H9 (cell line): ENCODE measurements at regions not wholly inside any gene's neighbourhood (a gene's known extent, or its start where the extent isn't known, plus 50 kb on each side); places are given as distances from the start of the nearest gene placed in this dataset.

Experiments used
- DNase-seq: peaks from one replicate; pipeline ENCODE4 v3.0.0-alpha.2; 2017
- H2AFZ ChIP-seq: one replicate; pipeline ENCODE4 v1.6.1; 2013; ENCODE audit warnings: mild to moderate bottlenecking, low read length, control low read depth, moderate library complexity
- H2AK5ac ChIP-seq: 2 replicates; pipeline ENCODE4 v1.6.1; 2013; ENCODE audit warnings: low read length, control low read depth, mixed read lengths; ENCODE audit not compliant: insufficient read length
- H2BK120ac ChIP-seq: one replicate; pipeline ENCODE4 v1.6.1; 2013; ENCODE audit warnings: low read depth, mild to moderate bottlenecking, low read length, control low read depth, inconsistent platforms; ENCODE audit not compliant: poor library complexity, severe bottlenecking
- H2BK12ac ChIP-seq: 2 replicates; pipeline ENCODE4 v1.6.1; 2013; ENCODE audit warnings: low read length, control low read depth, mixed read lengths, low read depth; ENCODE audit not compliant: insufficient read length
- H2BK15ac ChIP-seq: 2 replicates; pipeline ENCODE4 v1.6.1; 2013; ENCODE audit warnings: low read depth, low read length, control low read depth
- H2BK20ac ChIP-seq: one replicate; pipeline ENCODE4 v1.6.1; 2013; ENCODE audit warnings: low read depth, mild to moderate bottlenecking, low read length, control low read depth, inconsistent platforms; ENCODE audit not compliant: poor library complexity, severe bottlenecking
- H2BK5ac ChIP-seq: 2 replicates; pipeline ENCODE4 v1.6.1; 2013; ENCODE audit warnings: low read length, control low read depth, mixed read lengths; ENCODE audit not compliant: insufficient read length
- H3K14ac ChIP-seq: 2 replicates; pipeline ENCODE4 v1.6.1; 2013; ENCODE audit warnings: low read length, control low read depth; ENCODE audit not compliant: insufficient read depth
- H3K18ac ChIP-seq: 2 replicates; pipeline ENCODE4 v1.6.1; 2013; ENCODE audit warnings: low read depth, mild to moderate bottlenecking, mixed read lengths, low read length, control low read depth; ENCODE audit not compliant: insufficient read length
- H3K23ac ChIP-seq: 2 replicates; pipeline ENCODE4 v1.6.1; 2013; ENCODE audit warnings: low read length, control low read depth, mixed read lengths, low read depth; ENCODE audit not compliant: insufficient read length
- H3K23me2 ChIP-seq: 2 replicates; pipeline ENCODE4 v1.6.1; 2013; ENCODE audit warnings: low read depth, mild to moderate bottlenecking, mixed read lengths, low read length, control low read depth; ENCODE audit not compliant: insufficient read length, poor library complexity, severe bottlenecking
- H3K27ac ChIP-seq: 2 replicates; pipeline ENCODE4 v1.5.1; 2013; ENCODE audit warnings: low read length, control low read depth, mixed read lengths, low read depth; ENCODE audit not compliant: insufficient read length
- H3K27me3 ChIP-seq: 2 replicates; pipeline ENCODE4 v1.6.1; 2013; ENCODE audit warnings: low read length, control low read depth, inconsistent platforms; ENCODE audit not compliant: insufficient read depth
- H3K4ac ChIP-seq: 2 replicates; pipeline ENCODE4 v1.6.1; 2013; ENCODE audit warnings: low read depth, mild to moderate bottlenecking, control low read depth, inconsistent platforms, low read length, moderate library complexity
- H3K4me1 ChIP-seq: 2 replicates; pipeline ENCODE4 v1.6.1; 2013; ENCODE audit warnings: low read length, control low read depth, inconsistent platforms; ENCODE audit not compliant: insufficient read depth
- H3K4me2 ChIP-seq: 2 replicates; pipeline ENCODE4 v1.6.1; 2013; ENCODE audit warnings: low read length, control low read depth, mixed read lengths; ENCODE audit not compliant: insufficient read length, insufficient read depth
- H3K56ac ChIP-seq: 2 replicates; pipeline ENCODE4 v1.6.1; 2013; ENCODE audit warnings: low read depth, mild to moderate bottlenecking, mixed read lengths, low read length, control low read depth; ENCODE audit not compliant: insufficient read length
- H3K79me1 ChIP-seq: 2 replicates; pipeline ENCODE4 v1.6.1; 2013; ENCODE audit warnings: low read depth, mild to moderate bottlenecking, moderate library complexity, low read length, control low read depth, inconsistent platforms; ENCODE audit not compliant: insufficient read depth, poor library complexity, severe bottlenecking
- H3K79me2 ChIP-seq: 2 replicates; pipeline ENCODE4 v1.6.1; 2013; ENCODE audit warnings: low read length, control low read depth, inconsistent platforms; ENCODE audit not compliant: insufficient read depth
- H3K9ac ChIP-seq: 2 replicates; pipeline ENCODE4 v1.6.1; 2013; ENCODE audit warnings: low read length, control low read depth, mixed read lengths; ENCODE audit not compliant: insufficient read length; ENCODE audit errors: extremely low read depth
- H3K9me3 ChIP-seq: one replicate; pipeline ENCODE4 v1.6.1; 2013; ENCODE audit warnings: low read depth, low read length, inconsistent platforms; ENCODE audit not compliant: control insufficient read depth
- H3T11ph ChIP-seq: one replicate; pipeline ENCODE4 v1.6.1; 2013; ENCODE audit warnings: mild to moderate bottlenecking, low read length, control low read depth, inconsistent platforms
- H4K20me1 ChIP-seq: one replicate; pipeline ENCODE4 v1.6.1; 2013; ENCODE audit not compliant: control insufficient read depth, insufficient read length, insufficient read depth
- H4K5ac ChIP-seq: 2 replicates; pipeline ENCODE4 v1.6.1; 2013; ENCODE audit warnings: low read depth, mild to moderate bottlenecking, mixed read lengths, low read length, control low read depth; ENCODE audit not compliant: insufficient read length
- H4K8ac ChIP-seq: replicated peaks from 2 replicates; pipeline ENCODE4 v1.6.1; 2013; ENCODE audit warnings: low read length, control low read depth, mixed read lengths, low read depth; ENCODE audit not compliant: insufficient read length
- H4K91ac ChIP-seq: 2 replicates; pipeline ENCODE4 v1.6.1; 2013; ENCODE audit warnings: low read depth, mild to moderate bottlenecking, moderate library complexity, mixed read lengths, low read length, control low read depth; ENCODE audit not compliant: insufficient read length
- H3K27ac Mint-ChIP-seq, 3 experiments: 2 replicates in 2 of 3; 3 replicates in 1 of 3; pipeline ENCODE4 v1.8.0; 2020 to 2021; ENCODE audit warnings: mixed read lengths in 3 of 3, mild to moderate bottlenecking in 1 of 3, moderate library complexity in 1 of 3
- H3K27me3 Mint-ChIP-seq: 2 replicates; pipeline ENCODE4 v1.8.0; 2021; ENCODE audit warnings: low read depth, mild to moderate bottlenecking, moderate library complexity, mixed read lengths
- H3K36me3 Mint-ChIP-seq, 3 experiments: 2 replicates in 2 of 3; 3 replicates in 1 of 3; pipeline ENCODE4 v1.8.0; 2020 to 2021; ENCODE audit warnings: low read depth in 3 of 3, mixed read lengths in 3 of 3; ENCODE audit not compliant: insufficient read depth in 1 of 3
- H3K4me1 Mint-ChIP-seq, 2 experiments: 2 replicates each; pipeline ENCODE4 v1.8.0; 2020; ENCODE audit warnings: mixed read lengths in 2 of 2
- H3K4me3 Mint-ChIP-seq, 2 experiments: 2 replicates in 1 of 2; 3 replicates in 1 of 2; pipeline ENCODE4 v1.8.0; 2020 to 2021; ENCODE audit warnings: mild to moderate bottlenecking in 2 of 2, mixed read lengths in 2 of 2, moderate library complexity in 1 of 2
- H3K9me3 Mint-ChIP-seq, 2 experiments: 2 replicates in 1 of 2; 3 replicates in 1 of 2; pipeline ENCODE4 v1.8.0; 2020; ENCODE audit warnings: mild to moderate bottlenecking in 2 of 2, mixed read lengths in 2 of 2, moderate library complexity in 1 of 2
- CTCF ChIP-seq: fragments of 200-600 bp; sonication (generic); conservative IDR thresholded peaks from 3 replicates; pipeline ENCODE4 v1.8.0; 2021; ENCODE audit warnings: antibody characterized with exemption, mild to moderate bottlenecking
- WGBS: extraction: QIAGEN DNeasy Blood & Tissue Kit; methylation state at CpG from one replicate; pipeline ENCODE4 v1.1.7; 2013; ENCODE audit warnings: missing lambda C conversion rate, low lambda C conversion rate, mixed read lengths; ENCODE audit not compliant: insufficient read length; ENCODE audit errors: extremely low coverage; 5-methylcytosine and 5-hydroxymethylcytosine counted together

GRCh38 chr21:21957490-21957889 lies 959.3 kb downstream of the NCAM2 start:
- Histone ChIP-seq H2BK120ac (no peak overlapping the region), H3K9me3 (no peaks in the 10 kb centered on the region), H3K56ac (no peak overlapping the region), H4K91ac (no peak overlapping the region), H3K27me3 (no peaks in the 10 kb centered on the region), H2BK15ac (no peak overlapping the region), H3K9ac (no peak overlapping the region), H4K5ac (no peak overlapping the region), H2AFZ (no peak overlapping the region), H3K79me1 (no peaks in the 10 kb centered on the region), H3K18ac (no peak overlapping the region), H3K23ac (no peak overlapping the region), H2BK20ac (no peak overlapping the region), H3K23me2 (no peaks in the 10 kb centered on the region), H3K14ac (no peak overlapping the region), H3T11ph (no peak overlapping the region), H3K4me2 (no peak overlapping the region), H4K20me1 (no peaks in the 10 kb centered on the region), H3K4ac (no peak overlapping the region), H4K8ac (no peak overlapping the region), H3K4me1 (no peaks in the 10 kb centered on the region), H3K79me2 (no peaks in the 10 kb centered on the region), H3K27ac (no peak overlapping the region), H2BK5ac (no peak overlapping the region), H2AK5ac (no peak overlapping the region), H2BK12ac (no peak overlapping the region)
- TF ChIP-seq CTCF, result no peak
- H3K27me3 Mint-ChIP-seq, result no peaks in the 10 kb centered on the region; the same call in 1 of the 2 replicates
- WGBS, result no CpG with 5 or more reads among the region's 1 CpG
- no peak for DNase-seq
- no peak overlapping the region for H3K4me3 Mint-ChIP-seq
- no peak overlapping the region for H3K27ac Mint-ChIP-seq
- no peaks in the 10 kb centered on the region for H3K36me3 Mint-ChIP-seq
- no peaks in the 10 kb centered on the region for H3K4me1 Mint-ChIP-seq
- peaks cover 0 to 2% of the 10 kb centered on the region in 2 experiments; a peak in 4 of 5 replicates for H3K9me3 Mint-ChIP-seq
